GM19099 (cell line): ENCODE measurements at regions not wholly inside any gene's neighbourhood (a gene's known extent, or its start where the extent isn't known, plus 50 kb on each side); places are given as distances from the start of the nearest gene placed in this dataset.

Experiments
- POLR2A ChIP-seq: IDR thresholded peaks from 3 replicates; pipeline ENCODE4 v1.6.1; 2011; ENCODE audit warnings: low read depth; ENCODE audit not compliant: insufficient read length; ENCODE audit errors: extremely low read depth

- TF ChIP-seq POLR2A = no peak
These were observed 298.6 kb downstream of the SEC14L1 start for GRCh38 chr17:77439189-77440018.

GRCh38 chr17:77440560-77440981 lies 299.8 kb downstream of the SEC14L1 start:
- no peak for TF ChIP-seq POLR2A

DNA sequence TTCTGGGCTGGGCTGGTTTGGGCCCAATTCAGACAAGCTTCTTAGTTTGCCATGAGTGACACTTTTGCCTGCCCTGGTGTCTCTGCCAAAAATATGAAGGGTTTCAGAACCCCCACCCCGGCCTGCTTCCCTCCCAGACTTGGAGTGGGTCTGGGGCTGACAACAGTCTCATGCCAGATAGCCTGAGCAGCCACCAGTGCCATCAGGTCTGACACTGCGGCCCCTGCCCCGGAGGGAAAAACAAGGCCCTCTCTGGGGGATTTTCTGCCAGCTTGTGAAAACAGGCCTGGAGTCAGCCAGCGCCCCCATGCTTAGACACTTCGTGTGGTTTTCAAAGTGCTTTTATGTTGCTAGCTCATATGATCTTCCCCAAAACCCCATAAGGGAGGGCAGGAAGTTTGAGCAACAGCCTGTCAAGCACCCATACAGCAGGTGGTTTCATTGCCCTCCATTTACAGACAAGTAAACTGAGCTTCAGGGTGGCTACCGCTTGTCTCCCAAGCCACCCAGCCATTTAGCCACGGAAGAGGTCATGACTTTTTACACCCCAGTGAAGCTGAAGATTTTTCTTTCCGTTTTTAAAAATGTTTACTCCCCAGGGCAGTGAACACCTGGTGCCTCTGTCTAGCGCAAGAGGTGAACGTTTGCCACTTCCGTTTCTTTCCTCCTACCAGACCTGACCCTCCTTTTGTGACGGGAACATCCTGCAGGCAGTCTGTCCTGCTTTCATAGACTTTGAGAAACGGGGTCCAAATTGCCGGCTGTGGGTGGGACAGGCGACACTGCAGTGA lies 300.6 kb downstream of the SEC14L1 start:
- TF ChIP-seq POLR2A = no peak

GRCh38 chr17:77441940-77442339 lies 301.2 kb downstream of the SEC14L1 start:
- no peak for TF ChIP-seq POLR2A

DNA sequence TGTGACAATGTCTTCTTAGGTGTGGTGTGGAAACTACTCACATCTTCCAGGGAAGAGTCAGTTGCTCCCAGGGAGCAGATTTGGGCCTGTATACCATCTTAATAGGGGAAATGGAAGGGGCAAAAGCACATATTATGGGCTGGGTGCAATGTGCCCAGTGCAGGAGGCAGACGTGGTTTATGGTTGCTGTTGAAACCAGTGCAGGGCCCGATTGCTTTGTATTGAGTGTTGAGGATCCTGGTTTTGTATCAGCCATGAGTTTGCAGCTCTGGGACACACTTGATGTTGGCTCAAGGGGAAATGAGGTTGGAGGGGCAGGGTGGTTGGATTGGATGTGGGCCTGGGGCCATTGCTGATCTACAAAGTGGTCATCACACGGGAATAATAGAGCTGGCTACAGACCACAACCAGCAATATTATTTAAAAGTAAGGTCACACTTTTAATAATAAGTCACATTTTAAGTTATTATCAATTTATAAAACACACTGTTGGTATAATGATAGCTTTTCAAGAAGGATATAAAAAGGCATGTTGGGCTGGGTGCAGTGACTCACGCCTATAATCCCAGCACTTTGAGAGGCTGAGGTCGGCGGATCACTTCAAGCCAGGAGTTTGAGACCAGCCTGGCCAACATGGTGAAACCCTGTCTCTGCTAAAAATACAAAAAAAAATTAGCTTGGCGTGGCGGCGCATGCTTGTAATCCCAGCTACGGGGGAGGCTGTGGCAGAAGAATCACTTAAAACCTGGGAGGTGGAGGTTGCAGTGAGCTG lies 302.4 kb downstream of the SEC14L1 start:
- TF ChIP-seq POLR2A = no peak

- TF ChIP-seq POLR2A = no peak
These were observed 303.0 kb downstream of the SEC14L1 start for GRCh38 chr17:77443748-77444260.

DNA sequence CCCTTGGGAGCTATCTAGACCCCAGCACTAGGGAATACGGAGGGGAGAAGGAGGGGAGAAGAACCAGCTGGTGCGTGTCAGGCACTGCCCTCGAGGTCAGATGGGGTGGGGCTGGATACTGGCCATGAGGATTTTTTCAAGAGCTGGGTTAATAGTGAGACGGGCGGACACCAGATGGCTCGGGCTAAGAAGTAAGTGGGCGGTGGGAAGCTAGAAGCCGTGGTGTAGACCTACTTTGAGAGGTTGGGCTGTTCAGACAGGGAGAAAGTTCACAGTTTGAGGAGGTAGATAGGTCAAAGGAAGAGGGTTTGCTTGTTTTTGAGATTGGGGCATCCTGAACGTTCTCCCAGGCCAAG lies 303.8 kb downstream of the SEC14L1 start:
- TF ChIP-seq POLR2A = peak; percentile 47

- TF ChIP-seq POLR2A = peak; percentile 72
These were observed 304.4 kb downstream of the SEC14L1 start for GRCh38 chr17:77444984-77445759.

GRCh38 chr17:77445760-77446532 lies 305.2 kb downstream of the SEC14L1 start:
- TF ChIP-seq POLR2A = no peak

DNA sequence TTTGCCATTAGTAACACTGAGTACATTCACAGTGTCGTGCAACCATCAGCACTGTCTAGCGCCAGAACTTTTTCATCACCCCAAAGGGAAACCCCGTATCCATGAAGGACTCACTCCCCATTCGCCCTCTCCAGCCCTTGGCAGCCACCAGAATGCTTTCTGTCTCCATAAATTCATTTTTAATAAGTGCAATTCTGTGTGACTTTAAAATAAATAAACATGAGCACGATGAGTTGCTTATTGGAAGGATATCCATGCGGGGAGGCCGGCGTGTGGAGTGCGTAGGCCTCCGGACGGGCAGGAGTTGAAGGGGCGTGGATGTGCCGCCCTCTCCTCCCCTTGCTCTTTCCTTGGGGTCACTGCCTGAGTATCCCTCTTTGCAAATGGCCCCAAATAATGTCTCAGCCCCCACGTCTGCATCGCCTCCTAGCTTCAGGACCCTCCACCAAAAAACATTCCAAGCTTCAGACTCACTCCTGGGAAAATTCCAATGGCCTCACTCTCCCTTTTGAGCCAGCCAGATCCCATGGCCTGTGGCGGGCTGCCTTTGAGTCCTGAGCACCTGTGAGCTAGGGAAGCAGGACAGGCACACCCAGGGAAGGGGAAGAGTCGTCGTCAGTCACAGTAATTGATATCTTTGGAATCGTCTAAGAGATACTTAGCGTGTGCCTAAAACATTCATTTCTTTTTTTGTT lies 306.3 kb downstream of the SEC14L1 start:
- no peak for TF ChIP-seq POLR2A

DNA sequence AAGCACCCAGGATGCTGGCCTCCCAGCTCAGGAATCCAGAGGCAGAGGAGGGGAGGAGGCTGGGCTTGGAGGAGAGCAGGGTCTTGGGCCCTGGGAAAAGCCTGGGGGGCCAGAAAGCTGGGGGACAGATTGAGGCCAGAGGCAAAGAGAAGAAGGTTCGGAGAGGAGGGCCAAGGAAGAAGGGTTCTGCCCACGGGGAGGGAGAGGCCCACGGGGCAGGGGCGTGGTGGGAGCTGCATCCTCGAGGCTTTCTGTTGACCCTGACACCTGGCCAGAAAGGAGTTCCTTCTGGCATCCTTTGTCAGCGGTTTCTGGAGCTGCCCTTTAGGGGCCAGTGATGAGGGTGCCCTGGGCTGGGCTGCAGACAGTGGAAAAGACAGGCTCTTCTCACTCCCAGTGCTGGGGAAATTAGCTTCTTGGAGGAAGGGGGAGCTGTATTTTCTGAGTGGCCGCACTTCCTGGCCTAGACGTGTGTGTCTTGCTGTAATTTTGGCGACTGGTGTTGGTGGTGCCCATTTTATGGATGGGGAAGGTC lies 308.7 kb downstream of the SEC14L1 start:
- TF ChIP-seq POLR2A = peak; percentile 33

DNA sequence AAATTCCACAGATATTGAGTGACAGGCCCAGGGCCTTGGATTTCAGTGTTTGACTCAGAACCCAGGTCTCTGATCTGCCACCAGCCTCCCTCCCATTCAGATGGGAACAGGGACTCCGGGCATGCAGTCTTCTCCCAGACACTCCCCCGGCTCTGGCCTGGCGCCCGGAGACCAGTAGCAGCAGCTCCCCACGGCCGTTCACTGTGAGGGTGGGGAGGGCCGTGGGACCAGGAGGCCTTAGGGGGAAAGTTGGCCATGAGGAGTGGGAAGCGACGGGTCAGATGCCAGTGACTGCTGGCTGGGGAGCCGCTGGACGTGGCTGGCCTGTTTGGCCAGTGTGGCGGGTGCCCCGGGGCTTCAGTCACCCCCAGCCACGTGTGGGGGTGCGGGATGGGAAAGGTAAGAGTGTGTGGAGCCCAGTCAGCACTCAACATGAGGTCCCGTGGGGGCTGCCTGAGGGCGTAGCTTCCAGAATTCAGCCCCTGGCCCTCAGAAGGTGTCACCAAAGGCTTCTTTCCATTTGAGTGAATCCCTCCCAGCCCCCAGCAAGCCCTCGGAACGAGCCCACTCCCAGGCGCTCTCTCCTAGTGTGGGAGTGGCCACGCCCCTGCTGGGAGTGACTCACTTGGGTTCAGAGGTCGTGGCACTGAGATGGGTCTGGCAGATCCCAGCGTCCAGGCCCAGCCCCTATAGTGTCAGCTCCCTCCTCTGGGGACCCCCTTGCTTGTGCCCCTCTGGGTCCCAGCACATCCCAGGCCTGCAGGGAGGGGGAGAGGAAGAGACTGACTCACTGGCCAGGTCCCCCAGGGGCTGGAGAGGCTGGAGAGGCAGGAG lies 309.4 kb downstream of the SEC14L1 start:
- no peak for TF ChIP-seq POLR2A
